GM12875 (cell line): ENCODE measurements at regions not wholly inside any gene's neighbourhood (a gene's known extent, or its start where the extent isn't known, plus 50 kb on each side); places are given as distances from the start of the nearest gene placed in this dataset.

Experiments
- H3K4me3 ChIP-seq: one replicate; pipeline ENCODE4 v1.5.1; 2011; ENCODE audit warnings: low read depth, low read length, control low read depth
- TF ChIP-seq, protein P1 (sequence below): IDR thresholded peaks from 2 replicates; pipeline ENCODE4 v1.5.1; 2011; ENCODE audit warnings: low read depth, mild to moderate bottlenecking, control low read depth, inconsistent platforms, low read length, moderate library complexity, borderline replicate concordance; ENCODE audit not compliant: insufficient read depth

DNA sequence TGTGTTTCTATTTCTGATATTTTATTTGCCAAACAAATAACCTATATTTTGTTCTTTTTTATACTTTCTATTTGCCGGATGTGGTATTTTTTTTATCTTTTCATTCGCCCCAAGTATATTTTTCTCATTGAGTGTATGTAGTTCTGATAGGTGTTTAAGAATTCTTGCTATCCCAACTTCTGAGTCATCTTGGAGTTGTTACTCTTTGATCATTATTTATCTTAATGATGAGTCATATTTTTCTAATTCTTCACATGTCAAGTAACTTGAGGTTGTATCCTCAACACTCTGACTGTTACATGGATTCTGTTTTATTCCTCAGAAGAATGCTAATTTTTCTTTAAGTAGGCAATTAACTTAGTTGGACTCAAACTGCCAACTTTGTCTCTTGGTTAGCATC, 498.1 kb downstream of the TLE1 start:
- TF ChIP-seq, protein P1, sequence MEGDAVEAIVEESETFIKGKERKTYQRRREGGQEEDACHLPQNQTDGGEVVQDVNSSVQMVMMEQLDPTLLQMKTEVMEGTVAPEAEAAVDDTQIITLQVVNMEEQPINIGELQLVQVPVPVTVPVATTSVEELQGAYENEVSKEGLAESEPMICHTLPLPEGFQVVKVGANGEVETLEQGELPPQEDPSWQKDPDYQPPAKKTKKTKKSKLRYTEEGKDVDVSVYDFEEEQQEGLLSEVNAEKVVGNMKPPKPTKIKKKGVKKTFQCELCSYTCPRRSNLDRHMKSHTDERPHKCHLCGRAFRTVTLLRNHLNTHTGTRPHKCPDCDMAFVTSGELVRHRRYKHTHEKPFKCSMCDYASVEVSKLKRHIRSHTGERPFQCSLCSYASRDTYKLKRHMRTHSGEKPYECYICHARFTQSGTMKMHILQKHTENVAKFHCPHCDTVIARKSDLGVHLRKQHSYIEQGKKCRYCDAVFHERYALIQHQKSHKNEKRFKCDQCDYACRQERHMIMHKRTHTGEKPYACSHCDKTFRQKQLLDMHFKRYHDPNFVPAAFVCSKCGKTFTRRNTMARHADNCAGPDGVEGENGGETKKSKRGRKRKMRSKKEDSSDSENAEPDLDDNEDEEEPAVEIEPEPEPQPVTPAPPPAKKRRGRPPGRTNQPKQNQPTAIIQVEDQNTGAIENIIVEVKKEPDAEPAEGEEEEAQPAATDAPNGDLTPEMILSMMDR, result no peak
- no peak overlapping the region for H3K4me3 ChIP-seq

DNA sequence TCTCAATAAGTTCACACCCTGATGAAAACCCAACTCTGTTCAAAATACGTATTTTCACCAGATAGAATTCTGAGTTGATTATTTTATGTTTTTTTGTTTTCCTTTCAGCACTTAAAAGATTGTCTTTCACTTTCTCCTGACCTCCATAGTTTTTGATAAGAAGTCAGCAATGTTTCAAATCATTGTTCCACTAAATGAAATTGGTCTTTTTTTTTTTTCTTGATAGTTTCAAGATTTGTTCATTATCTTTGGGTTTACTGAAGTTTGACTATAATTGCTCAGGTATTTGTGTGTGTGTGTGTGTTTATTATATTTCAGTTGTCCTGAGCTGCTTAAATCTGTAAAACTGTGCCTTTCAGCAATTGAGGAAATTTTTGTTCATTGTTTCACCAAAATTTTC, 498.7 kb downstream of the TLE1 start:
- no peak overlapping the region for H3K4me3 ChIP-seq

GRCh38 chr9:81183761-81184160, 505.6 kb downstream of the TLE1 start:
- TF ChIP-seq, protein P1, result no peak
- H3K4me3 ChIP-seq, result no peak overlapping the region

More for the DNA sequence above, 498.7 kb downstream of the TLE1 start:
- TF ChIP-seq, protein P1, result no peak

DNA sequence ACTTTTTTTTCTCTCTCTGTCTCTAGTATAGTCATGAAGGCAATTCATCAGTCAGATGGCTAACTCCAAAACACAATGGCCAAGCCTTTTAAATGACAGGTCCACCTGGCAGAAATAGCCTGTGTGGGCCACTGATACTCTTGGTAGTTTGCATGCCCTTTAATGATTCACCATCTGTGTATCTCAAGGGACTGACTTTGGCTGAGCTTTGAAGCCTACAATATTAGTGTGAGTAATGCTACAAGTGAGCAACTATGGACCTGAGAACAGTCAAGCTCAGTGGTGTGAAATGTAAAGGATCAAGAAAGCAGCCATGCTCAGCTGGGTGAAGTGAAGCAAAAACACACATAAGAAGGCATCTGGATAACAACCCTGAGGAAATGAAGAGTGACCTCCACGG, 506.9 kb downstream of the TLE1 start:
- no peak overlapping the region for H3K4me3 ChIP-seq
- TF ChIP-seq, protein P1, result no peak

DNA sequence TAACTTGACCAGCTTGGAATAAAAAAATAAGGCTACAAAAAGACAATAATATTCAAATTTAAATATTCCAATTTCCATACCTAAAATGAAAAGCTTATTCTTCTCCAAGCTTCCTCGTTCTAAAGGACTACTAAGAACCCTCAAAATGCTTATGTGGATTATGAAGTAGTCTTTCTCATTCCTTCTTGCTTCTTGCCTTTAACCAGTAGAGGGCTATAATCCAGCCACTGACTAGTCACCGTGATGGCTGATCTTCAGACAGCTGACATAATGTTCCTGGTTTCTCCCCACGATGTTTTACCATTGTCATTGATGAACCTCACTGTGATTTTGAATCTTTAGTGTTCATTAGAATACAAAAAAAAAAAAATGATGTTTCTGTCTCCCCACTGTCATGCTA, 515.3 kb downstream of the TLE1 start:
- TF ChIP-seq, protein P1, result no peak
- no peak overlapping the region for H3K4me3 ChIP-seq

- TF ChIP-seq, protein P1, result no peak
- no peak overlapping the region for H3K4me3 ChIP-seq
Measured at GRCh38 chr9:81171689-81172088, 517.7 kb downstream of the TLE1 start.

- TF ChIP-seq, protein P1, result no peak
- H3K4me3 ChIP-seq, result no peak overlapping the region
Measured at GRCh38 chr9:81162361-81162760, 527.0 kb downstream of the TLE1 start.
